HG03520 (cell line): ENCODE measurements at regions not wholly inside any gene's neighbourhood (a gene's known extent, or its start where the extent isn't known, plus 50 kb on each side); places are given as distances from the start of the nearest gene placed in this dataset.

ENCODE experiments used
- ATAC-seq: cut with Tn5 transposase; IDR thresholded peaks from one replicate; pipeline ENCODE4 v1.9.1; 2021; ENCODE audit warnings: mild to moderate bottlenecking, moderate library complexity; ENCODE audit not compliant: unreplicated experiment

DNA sequence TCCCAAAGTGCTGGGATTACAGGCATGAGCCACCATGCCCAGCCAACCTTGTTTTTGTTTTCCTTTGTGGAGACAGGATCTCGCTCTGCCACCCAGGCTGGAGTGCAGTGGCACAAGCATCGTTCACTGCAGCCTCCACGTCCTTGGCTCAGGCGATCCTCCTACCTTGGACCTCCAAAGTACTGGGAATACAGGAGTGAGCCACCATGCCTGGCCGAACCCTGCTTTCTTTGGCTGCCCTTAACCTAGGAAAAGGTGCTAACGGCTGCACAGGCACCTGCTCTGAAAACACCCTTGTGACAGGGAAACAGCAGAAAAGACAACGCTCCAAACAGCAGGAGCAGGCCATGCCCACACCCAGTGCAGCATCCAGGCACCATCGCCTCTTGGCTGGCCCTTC is 71.9 kb downstream of the OAT start:
- no peak for ATAC-seq

- ATAC-seq = no peak
Observed at GRCh38 chr10:124345521-124345920, 73.2 kb downstream of the OAT start.

DNA sequence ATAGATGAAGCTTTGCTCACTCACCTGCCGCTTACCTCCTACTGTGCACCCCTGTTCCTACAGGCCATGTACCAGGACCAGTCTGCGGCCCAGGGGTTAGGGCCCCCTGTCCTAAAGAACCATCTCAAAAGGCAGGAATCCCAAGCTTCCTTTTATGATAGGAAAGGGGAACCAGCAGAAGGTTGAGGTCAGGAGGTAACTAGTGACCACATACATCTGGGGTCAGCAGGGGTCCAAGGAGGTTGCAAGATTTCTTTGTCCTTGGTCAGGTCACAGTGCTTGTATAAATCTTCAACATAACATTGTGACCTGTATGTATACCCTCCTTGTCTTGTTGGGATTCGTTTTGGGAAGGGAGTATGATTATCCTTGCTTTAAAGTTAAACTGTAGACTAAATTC is 73.8 kb downstream of the OAT start:
- no peak for ATAC-seq

DNA sequence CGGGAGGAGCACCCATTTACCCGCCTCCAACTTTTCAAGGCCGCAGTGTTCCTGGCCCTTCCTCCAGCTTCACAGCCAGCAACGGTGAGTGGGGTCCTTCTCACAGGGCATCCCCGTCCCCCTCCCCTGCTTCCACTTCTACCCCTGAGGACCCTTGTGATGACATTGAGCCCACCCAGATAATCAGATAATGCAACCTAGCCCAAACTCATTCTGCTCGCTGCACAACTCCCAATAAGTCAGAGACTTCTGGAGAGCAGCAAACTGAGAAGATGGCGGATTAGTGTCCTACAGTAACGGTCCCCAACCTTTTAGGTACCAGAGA is 74.5 kb downstream of the OAT start:
- ATAC-seq = no peak

DNA sequence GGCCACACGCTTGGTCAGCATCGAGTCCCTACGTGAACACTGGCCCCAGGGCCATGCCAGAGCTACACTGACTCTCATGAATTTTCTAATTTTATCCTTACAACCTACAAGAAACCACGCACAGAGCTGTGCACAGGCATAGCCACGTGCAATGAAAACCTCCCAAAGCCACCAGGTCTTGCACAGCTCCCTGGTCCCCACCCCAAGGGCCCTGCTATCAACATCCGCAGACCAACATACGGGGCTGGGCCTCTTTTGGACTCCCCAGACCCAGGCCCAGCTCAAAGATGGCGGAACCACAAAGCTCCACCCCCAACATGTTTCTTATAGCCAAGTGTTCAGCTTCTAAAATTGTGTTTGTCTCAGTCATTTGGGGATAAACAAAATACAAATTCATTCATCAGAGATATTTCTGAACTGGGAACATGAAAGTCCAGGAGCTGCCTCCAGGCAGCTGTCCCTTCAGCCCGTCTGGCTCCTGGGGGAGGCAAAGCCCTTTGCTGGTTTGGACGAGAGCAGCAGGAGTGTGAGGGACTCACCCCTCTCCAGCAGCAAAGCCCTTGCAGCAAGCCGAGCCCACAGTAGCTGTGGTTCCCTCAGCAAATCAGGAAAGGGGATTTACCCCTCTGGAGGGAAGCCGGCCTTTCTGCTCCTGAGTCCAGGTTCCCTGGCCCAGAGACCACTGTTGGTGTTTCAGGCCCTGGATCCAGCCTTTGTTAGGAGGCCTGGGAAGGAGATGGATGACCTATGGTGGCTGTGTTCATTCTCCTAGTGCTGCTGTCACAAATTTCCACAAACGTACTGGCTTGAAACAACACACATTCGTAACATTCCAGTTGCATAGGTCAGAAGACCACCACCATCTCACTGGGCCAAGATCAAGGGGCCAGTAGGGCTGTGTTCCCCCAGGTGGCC is 75.1 kb downstream of the OAT start:
- ATAC-seq = no peak

DNA sequence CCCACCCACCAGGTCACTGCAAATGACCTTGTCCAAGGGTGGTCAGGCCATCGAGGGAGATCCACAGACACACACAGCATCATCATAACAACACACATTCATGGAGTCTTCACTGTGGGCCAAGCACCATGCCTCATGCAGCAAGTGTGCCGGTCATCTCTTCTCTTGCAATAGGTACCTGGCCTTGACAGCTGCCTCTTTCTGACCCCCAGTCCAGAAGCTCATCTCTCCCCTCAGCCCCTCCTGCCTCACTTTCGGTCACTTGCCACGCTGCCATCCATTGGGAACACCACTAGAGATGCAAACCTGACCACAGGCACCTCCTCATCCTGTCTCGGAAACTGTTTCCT is 75.9 kb downstream of the OAT start:
- ATAC-seq = no peak

DNA sequence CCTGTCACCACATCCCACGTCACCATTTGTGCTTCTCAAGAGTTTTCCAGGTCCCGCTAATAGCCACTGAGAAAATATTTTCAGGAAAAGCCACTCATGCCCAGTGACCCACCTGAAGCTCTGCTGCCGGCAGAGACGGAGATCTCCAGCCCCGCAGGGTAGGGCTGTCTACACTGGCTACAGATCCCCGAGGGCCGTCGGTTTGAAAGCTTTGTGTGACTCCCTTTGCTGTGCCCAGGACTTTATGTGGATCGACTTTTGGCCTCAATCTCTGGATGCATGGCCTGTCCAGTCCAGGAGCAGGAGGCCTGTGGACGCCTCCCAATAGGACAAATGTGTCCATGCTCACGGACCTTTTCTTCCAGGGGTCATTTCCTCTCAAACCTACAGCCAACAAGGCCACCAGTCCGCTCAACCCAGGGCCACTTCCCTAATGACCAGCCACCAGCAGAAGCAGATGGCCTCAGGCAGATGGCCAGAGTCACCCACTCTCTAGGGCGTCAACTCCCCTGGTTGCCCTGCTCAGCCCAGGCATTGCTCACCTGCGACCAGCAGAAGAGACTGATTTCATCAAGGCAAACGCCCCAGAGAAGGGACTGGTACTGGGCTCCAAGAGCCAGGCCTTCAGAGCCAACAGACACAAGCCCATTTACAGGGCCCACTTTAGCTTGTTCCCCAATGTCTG is 76.4 kb downstream of the OAT start:
- no peak for ATAC-seq

- no peak for ATAC-seq
Observed at GRCh38 chr10:124341768-124342135, 77.0 kb downstream of the OAT start.

DNA sequence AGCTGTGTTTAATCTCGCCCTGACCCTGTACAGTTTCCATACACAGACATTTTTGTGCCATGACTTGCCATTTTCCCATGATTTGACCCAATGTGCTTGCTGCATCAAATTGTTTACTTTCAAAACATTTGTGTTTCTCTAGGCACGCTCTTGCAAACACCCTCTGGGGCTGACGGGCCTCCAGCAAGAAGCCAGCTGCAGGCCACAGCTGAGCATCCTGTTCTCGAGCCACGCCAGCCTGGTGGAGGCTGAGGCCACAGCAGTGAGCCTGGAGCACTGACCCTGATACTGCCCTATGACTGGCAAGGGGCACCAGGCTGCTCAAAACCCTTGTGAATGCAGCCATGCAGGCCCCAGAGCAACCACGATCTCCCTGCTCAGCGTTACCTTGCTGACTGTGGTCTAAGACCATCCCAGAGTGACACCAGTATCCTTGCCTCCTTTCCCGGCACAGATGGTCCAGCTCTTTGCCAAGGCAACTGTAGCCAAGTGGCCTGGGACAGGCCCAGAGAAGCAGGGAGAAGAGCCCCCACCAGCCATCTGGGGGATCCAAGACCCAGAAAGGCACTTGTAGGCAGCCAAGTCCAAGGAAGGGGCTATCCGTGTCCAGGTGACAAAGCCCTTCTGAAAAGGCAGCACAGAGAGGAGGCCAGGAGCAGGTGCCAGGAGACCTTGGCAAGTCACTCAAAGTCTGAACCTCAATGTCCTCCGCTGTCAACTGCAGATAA is 78.5 kb downstream of the OAT start:
- ATAC-seq = no peak

DNA sequence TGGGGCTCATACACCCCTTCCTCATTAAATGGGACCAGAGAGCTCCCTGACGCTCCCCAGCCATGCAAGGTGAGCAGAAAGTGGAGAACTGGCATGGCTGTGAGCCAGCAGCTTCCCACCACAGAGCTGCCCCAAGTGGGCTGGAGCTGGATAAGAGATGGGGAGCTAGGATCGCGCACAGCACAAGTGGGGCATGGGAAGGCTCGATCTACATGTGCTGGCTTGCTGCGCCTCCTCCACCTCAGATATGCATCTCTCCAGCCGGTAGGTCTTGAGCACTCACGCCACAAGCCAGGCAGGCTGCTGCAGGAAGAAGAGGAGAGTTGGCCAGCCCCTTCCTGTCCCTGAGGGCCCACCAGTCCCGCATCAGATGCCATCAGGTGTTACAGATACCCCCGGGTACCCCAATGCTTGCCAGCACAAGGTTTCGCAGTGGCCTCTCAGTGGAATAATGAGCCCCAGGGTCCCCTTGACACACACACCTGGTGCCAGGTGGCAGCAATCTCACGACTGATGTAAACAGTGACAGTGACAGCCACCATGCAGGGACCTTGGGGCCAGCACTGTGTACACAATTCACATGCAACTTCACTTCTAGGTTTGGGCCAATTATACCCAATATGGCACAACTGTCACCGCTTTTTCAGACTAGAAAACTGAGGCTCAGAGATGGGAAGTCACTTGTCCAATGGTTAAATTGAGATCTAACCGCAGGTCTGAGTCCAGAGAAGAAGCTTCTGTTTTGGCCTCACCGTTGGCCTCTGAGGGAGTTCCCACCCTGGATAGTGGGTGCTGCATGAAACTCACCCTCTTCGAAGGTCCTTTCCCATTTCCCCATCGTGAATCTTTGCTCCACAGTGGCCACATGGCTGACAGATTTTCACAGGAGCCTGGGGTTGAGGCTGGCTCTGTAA is 79.3 kb downstream of the OAT start:
- no peak for ATAC-seq

GRCh38 chr10:124338276-124338925 is 80.3 kb downstream of the OAT start:
- ATAC-seq = no peak

DNA sequence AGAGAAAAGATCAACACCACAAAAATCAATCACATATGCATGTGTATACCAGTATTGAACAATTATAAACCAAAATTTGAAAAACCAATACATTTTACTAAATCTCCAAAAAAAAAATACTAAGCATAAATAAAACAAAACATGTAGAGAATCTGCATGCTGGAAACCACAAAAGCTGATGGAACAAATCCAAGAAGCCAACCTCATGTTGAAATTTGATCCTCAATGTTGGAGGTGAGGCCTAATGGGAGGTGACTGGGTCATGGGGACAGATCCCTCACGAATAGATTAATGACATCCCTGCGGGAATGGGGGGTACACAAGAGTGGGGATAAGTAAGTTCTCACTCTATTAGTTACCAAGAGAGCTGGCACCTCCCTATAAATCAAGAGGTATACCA is 82.5 kb downstream of the OAT start:
- ATAC-seq = no peak

- ATAC-seq = no peak
Observed at GRCh38 chr10:124333931-124334330, 84.8 kb downstream of the OAT start.

- ATAC-seq = no peak
Observed at GRCh38 chr10:124332426-124332825, 86.3 kb downstream of the OAT start.

- no peak for ATAC-seq
Observed at GRCh38 chr10:124329941-124330340, 88.8 kb downstream of the OAT start.

DNA sequence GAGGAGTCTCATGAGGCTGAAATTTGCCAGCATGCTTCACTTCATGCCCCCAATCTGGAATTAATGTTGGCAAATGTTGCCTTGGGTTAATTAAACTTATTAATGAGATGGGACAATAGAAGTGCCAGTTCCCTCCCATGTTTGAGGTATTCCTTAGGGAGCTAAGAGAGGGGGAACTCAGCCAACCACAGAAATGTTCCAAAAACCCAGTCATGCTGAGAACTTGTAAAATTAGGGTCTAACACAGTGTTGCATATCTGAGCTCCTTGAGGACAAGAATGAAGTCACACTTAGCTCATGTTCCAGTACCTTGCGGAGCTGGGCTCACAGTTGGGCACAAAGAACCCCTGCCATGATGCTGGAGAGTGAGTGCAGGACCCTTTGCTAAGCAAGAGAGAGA is 89.4 kb downstream of the OAT start:
- ATAC-seq = no peak

DNA sequence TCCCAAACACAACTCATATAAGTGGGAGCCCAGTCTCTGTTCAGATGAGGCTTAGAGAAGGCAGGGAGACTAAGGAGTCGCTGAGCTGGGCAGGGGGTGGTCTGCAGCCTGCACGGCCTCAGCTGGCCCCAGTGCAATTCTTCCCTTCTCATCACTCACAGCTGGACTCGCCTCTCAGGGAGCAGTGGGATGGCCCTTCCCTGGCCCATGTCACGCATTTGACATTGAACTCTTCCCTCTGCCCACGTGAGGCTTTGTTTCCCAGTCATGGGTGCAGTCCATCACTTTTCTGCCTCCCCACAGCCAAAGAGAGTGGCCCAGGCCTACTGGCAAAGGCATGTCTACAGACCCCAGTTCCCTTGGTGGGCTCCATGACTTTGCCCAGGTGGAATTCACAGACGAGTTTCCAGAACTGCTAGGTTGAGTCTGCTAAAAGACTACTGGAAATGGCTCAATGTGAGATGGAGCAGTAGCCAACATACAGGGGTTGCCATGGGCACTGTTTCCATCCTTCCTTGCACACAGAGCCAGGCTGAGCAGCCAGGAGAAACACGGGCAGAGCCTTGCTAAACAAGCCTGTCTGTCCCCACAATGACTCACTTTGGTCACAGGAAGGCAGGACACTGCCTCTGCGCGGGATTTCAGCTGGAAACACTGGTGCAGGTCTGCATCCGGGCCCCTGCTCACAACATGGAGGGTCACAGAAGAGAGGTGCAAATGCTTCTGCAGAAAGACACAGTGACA is 90.1 kb downstream of the OAT start:
- no peak for ATAC-seq

- ATAC-seq = no peak
Observed at GRCh38 chr10:124325998-124326636, 92.6 kb downstream of the OAT start.

DNA sequence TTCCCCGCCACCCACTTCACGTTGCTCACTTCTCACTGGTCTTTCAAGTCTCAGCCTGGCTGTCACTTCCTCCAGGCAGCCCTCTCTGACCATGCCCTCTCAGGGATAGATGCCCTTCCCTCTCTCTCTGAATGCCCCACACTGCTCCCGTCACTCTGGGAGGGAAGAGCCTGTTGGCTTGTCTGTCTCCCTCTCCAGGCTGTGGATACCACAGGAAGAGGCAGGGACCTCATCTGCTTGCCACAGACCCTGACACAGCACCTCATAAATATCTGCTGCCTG is 93.1 kb downstream of the OAT start:
- ATAC-seq = no peak
